SK-N-SH treated with all-trans-retinoic acid at 6 μM for 48 hours (cell line): ENCODE measurements at regions not wholly inside any gene's neighbourhood (a gene's known extent, or its start where the extent isn't known, plus 50 kb on each side); places are given as distances from the start of the nearest gene placed in this dataset.

Experiments
- ATAC-seq: fragments of 200-7000 bp; cut with Tn5 transposase; 3 replicates; pipeline ENCODE4 v1.9.1; 2020; ENCODE audit warnings: mild to moderate bottlenecking, moderate library complexity
- ARNTL ChIP-seq: fragments of 450-650 bp; formaldehyde crosslinking; IDR thresholded peaks from 2 replicates; pipeline ENCODE4 v1.5.0; 2020; ENCODE audit warnings: low read depth, mild to moderate bottlenecking, moderate library complexity, borderline replicate concordance
- BACH2 ChIP-seq: fragments of 250-450 bp; sonication (Bioruptor Pico); IDR thresholded peaks from 2 replicates; pipeline ENCODE4 v1.9.0; 2021; ENCODE audit warnings: mild to moderate bottlenecking, borderline replicate concordance
- CSDC2 ChIP-seq: fragments of 250-450 bp; sonication (Bioruptor Pico); IDR thresholded peaks from 2 replicates; pipeline ENCODE4 v1.5.0; 2020; ENCODE audit warnings: mild to moderate bottlenecking, moderate library complexity
- ESRRG ChIP-seq: fragments of 250-450 bp; sonication (Bioruptor Pico); IDR thresholded peaks from 2 replicates; pipeline ENCODE4 v1.6.1; 2021; ENCODE audit warnings: mild to moderate bottlenecking
- GLIS3 ChIP-seq: fragments of 250-450 bp; sonication (Bioruptor Pico); IDR thresholded peaks from 2 replicates; pipeline ENCODE4 v1.5.0; 2020; ENCODE audit warnings: mild to moderate bottlenecking, moderate library complexity
- ISL1 ChIP-seq: fragments of 250-450 bp; sonication (Bioruptor Pico); IDR thresholded peaks from 2 replicates; pipeline ENCODE4 v2.1.2; 2022; ENCODE audit warnings: mild to moderate bottlenecking, moderate library complexity
- OSR1 ChIP-seq: fragments of 250-450 bp; sonication (Bioruptor Pico); IDR thresholded peaks from 2 replicates; pipeline ENCODE4 v1.8.0; 2022; ENCODE audit warnings: moderate library complexity, mild to moderate bottlenecking, inconsistent platforms
- PPARA ChIP-seq: fragments of 250-450 bp; sonication (Bioruptor Pico); IDR thresholded peaks from 2 replicates; pipeline ENCODE4 v1.5.0; 2020; ENCODE audit warnings: mild to moderate bottlenecking, borderline replicate concordance
- RARB ChIP-seq: fragments of 250-450 bp; sonication (Bioruptor Pico); IDR thresholded peaks from 2 replicates; pipeline ENCODE4 v1.8.0; 2021; ENCODE audit warnings: mild to moderate bottlenecking, moderate library complexity
- TCF4 ChIP-seq: fragments of 250-450 bp; sonication (Bioruptor Pico); IDR thresholded peaks from 2 replicates; pipeline ENCODE4 v1.8.0; 2021; ENCODE audit warnings: mild to moderate bottlenecking, moderate library complexity, borderline replicate concordance
- TOX ChIP-seq: fragments of 250-450 bp; sonication (Bioruptor Pico); IDR thresholded peaks from 2 replicates; pipeline ENCODE4 v1.8.0; 2021; ENCODE audit warnings: mild to moderate bottlenecking, moderate library complexity, borderline replicate concordance
- ZC3H10 ChIP-seq: fragments of 250-450 bp; sonication (Bioruptor Pico); IDR thresholded peaks from 2 replicates; pipeline ENCODE4 v1.5.1; 2021; ENCODE audit warnings: mild to moderate bottlenecking, moderate library complexity
- ZFP30 ChIP-seq: fragments of 450-650 bp; formaldehyde crosslinking; IDR thresholded peaks from 2 replicates; pipeline ENCODE4 v1.5.0; 2022; ENCODE audit warnings: mild to moderate bottlenecking, moderate library complexity
- ZNF565 ChIP-seq: fragments of 450-650 bp; formaldehyde crosslinking; conservative IDR thresholded peaks from 2 replicates; pipeline ENCODE4 v1.5.0; 2020; ENCODE audit warnings: low read depth, mild to moderate bottlenecking, moderate library complexity
- ZNF70 ChIP-seq: fragments of 450-650 bp; formaldehyde crosslinking; IDR thresholded peaks from 2 replicates; pipeline ENCODE4 v1.5.0; 2020; ENCODE audit warnings: mild to moderate bottlenecking, moderate library complexity
- ZNF8 ChIP-seq: fragments of 450-650 bp; formaldehyde crosslinking; IDR thresholded peaks from 2 replicates; pipeline ENCODE4 v1.5.0; 2020; ENCODE audit warnings: mild to moderate bottlenecking, moderate library complexity
- TF ChIP-seq, protein P1 (sequence below): fragments of 250-450 bp; sonication (Bioruptor Pico); IDR thresholded peaks from 2 replicates; pipeline ENCODE4 v1.5.0; 2020; ENCODE audit warnings: mild to moderate bottlenecking, moderate library complexity
- TF ChIP-seq, protein P2 (sequence below): fragments of 250-450 bp; sonication (Bioruptor Pico); IDR thresholded peaks from 2 replicates; pipeline ENCODE4 v1.5.1; 2021; ENCODE audit warnings: mild to moderate bottlenecking, moderate library complexity
- TF ChIP-seq, protein P3 (sequence below): fragments of 250-450 bp; sonication (Bioruptor Pico); IDR thresholded peaks from 2 replicates; pipeline ENCODE4 v1.5.1; 2020; ENCODE audit warnings: low read depth, mild to moderate bottlenecking, moderate library complexity
- TF ChIP-seq, protein P4 (sequence below): fragments of 250-450 bp; sonication (Bioruptor Pico); IDR thresholded peaks from 2 replicates; pipeline ENCODE4 v1.8.0; 2020; ENCODE audit warnings: mild to moderate bottlenecking, moderate library complexity, borderline replicate concordance

DNA sequence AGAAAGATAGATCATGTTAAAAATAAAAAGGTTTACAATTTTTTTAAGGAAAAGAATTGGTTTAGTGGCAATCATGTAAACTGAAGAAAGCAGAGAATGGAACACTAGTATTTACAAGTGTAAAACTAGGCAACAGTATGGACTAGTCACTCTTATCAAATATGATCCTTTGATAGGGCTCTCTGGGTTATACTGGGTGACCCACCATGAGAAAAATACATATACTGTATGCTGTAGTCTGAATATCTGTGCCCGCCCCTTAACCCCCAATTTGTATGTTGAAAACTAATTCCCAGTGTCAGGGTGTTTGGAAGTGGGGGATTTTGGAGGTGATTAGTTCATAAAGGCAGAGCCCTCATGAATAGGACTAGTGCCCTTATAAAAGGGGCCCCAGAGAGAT, 236.8 kb upstream of the TARS1 start:
- TF ChIP-seq BACH2 (CRISPR knock-in tag) (no peak), ZC3H10 (CRISPR knock-in tag) (no peak), ZNF70 (CRISPR knock-in tag) (no peak), ISL1 (no peak), CSDC2 (no peak)
- TF ChIP-seq, protein P1, sequence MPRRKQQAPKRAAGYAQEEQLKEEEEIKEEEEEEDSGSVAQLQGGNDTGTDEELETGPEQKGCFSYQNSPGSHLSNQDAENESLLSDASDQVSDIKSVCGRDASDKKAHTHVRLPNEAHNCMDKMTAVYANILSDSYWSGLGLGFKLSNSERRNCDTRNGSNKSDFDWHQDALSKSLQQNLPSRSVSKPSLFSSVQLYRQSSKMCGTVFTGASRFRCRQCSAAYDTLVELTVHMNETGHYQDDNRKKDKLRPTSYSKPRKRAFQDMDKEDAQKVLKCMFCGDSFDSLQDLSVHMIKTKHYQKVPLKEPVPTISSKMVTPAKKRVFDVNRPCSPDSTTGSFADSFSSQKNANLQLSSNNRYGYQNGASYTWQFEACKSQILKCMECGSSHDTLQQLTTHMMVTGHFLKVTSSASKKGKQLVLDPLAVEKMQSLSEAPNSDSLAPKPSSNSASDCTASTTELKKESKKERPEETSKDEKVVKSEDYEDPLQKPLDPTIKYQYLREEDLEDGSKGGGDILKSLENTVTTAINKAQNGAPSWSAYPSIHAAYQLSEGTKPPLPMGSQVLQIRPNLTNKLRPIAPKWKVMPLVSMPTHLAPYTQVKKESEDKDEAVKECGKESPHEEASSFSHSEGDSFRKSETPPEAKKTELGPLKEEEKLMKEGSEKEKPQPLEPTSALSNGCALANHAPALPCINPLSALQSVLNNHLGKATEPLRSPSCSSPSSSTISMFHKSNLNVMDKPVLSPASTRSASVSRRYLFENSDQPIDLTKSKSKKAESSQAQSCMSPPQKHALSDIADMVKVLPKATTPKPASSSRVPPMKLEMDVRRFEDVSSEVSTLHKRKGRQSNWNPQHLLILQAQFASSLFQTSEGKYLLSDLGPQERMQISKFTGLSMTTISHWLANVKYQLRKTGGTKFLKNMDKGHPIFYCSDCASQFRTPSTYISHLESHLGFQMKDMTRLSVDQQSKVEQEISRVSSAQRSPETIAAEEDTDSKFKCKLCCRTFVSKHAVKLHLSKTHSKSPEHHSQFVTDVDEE (CRISPR knock-in tag) = no peak
- TF ChIP-seq, protein P2, sequence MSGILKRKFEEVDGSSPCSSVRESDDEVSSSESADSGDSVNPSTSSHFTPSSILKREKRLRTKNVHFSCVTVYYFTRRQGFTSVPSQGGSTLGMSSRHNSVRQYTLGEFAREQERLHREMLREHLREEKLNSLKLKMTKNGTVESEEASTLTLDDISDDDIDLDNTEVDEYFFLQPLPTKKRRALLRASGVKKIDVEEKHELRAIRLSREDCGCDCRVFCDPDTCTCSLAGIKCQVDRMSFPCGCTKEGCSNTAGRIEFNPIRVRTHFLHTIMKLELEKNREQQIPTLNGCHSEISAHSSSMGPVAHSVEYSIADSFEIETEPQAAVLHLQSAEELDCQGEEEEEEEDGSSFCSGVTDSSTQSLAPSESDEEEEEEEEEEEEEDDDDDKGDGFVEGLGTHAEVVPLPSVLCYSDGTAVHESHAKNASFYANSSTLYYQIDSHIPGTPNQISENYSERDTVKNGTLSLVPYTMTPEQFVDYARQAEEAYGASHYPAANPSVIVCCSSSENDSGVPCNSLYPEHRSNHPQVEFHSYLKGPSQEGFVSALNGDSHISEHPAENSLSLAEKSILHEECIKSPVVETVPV = no peak
- ATAC-seq = no peak

DNA sequence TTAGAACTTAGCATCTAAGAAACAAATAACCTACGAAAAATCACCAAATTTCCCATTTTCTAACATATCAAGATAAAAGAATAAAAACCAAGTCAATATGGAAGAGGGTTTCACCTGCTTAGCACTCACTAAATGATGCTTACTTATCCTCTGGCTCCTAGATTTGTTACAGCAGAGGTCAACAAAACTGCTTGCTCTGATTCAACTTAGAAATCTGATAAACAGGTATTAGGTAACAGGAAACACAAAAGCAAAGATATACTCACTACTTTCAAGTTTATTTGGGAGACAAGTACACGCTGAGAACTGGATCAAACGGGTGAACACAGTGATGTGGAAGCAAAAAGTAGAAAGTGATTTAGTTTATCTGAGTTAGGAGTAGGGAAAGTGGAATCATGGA, 235.7 kb upstream of the TARS1 start:
- TF ChIP-seq OSR1 (CRISPR knock-in tag) (no peak), ZNF70 (CRISPR knock-in tag) (no peak), ARNTL (CRISPR knock-in tag) (no peak), TOX (no peak), ZNF8 (CRISPR knock-in tag) (no peak), CSDC2 (no peak), TCF4 (CRISPR knock-in tag) (no peak), RARB (CRISPR knock-in tag) (no peak), PPARA (CRISPR knock-in tag) (no peak), ZFP30 (no peak), ISL1 (no peak)
- TF ChIP-seq, protein P3, sequence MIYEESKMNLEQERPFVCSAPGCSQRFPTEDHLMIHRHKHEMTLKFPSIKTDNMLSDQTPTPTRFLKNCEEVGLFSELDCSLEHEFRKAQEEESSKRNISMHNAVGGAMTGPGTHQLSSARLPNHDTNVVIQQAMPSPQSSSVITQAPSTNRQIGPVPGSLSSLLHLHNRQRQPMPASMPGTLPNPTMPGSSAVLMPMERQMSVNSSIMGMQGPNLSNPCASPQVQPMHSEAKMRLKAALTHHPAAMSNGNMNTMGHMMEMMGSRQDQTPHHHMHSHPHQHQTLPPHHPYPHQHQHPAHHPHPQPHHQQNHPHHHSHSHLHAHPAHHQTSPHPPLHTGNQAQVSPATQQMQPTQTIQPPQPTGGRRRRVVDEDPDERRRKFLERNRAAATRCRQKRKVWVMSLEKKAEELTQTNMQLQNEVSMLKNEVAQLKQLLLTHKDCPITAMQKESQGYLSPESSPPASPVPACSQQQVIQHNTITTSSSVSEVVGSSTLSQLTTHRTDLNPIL (CRISPR knock-in tag) = no peak
- ATAC-seq = no peak

DNA sequence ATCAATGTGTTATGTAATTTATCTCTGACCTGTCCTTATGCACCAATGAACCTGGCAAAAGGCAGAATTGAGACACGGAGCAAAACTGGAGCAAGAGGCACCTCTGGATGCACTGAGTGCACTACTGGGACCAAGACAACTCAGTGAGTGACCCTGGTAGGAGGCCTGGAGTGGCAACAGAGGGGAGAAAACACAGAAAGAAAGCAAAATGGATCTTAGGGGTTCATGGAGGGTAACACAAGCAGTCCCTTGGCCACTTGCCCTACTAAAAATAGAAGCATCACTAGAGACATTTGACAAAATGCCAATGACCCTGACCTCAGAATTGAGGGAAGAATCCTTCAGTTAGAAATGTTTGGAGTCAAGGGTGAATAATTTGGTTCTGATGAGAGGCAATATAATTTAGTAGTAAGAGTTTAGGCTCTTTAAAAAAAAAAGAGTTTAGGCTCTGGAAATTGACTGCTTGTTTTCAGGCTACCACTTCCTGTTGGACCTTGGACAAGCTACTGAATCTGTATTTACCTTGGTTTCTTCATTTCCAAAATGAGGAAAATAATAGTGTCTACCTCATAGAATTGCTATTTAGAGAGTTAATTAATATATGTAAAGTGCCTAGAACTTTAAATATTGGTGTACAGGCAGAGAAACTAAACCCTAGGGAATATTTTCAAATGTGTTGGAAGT, 234.9 kb upstream of the TARS1 start:
- ATAC-seq = peak; percentile 27; the same call in 1 of the 3 replicates
- no peak for TF ChIP-seq ZNF70 (CRISPR knock-in tag)
- no peak for TF ChIP-seq ZC3H10 (CRISPR knock-in tag)
- no peak for TF ChIP-seq GLIS3 (CRISPR knock-in tag)
- no peak for TF ChIP-seq PPARA (CRISPR knock-in tag)
- TF ChIP-seq BACH2 (CRISPR knock-in tag) = no peak
- TF ChIP-seq RARB (CRISPR knock-in tag) = no peak
- no peak for TF ChIP-seq TOX

DNA sequence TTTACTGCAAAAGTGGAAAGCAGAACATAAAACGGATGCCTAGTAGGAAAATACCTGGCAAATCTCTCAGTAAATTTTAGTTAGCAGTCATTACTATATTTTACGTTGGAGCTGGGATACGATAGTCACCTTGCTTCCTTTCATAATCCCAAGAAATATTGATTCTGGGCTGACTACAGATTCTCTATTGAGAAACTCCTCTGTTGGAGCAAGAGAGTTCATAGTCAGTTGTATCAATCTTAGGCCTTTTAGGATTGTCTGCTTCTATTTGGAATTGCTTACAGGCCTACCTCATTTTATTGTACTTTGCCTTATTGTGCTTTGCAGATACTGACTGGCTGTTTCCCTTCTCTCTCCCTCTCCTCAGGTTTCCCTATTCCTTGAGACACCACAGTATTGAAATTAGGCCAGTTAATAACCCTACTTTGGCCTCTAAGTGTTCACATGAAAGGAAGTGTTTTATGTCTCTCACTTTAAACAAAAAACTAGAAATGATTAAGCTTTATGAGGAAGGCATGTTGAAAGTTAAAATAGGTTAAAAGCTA, 233.7 kb upstream of the TARS1 start:
- ATAC-seq = no peak

More for the DNA sequence above, 233.7 kb upstream of the TARS1 start:
- TF ChIP-seq ZNF565 = no peak
- TF ChIP-seq TCF4 (CRISPR knock-in tag) = no peak
- TF ChIP-seq ZNF8 (CRISPR knock-in tag) = no peak
- TF ChIP-seq ESRRG (CRISPR knock-in tag) = no peak
- TF ChIP-seq, protein P4, sequence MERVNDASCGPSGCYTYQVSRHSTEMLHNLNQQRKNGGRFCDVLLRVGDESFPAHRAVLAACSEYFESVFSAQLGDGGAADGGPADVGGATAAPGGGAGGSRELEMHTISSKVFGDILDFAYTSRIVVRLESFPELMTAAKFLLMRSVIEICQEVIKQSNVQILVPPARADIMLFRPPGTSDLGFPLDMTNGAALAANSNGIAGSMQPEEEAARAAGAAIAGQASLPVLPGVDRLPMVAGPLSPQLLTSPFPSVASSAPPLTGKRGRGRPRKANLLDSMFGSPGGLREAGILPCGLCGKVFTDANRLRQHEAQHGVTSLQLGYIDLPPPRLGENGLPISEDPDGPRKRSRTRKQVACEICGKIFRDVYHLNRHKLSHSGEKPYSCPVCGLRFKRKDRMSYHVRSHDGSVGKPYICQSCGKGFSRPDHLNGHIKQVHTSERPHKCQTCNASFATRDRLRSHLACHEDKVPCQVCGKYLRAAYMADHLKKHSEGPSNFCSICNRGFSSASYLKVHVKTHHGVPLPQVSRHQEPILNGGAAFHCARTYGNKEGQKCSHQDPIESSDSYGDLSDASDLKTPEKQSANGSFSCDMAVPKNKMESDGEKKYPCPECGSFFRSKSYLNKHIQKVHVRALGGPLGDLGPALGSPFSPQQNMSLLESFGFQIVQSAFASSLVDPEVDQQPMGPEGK (CRISPR knock-in tag) = no peak
- TF ChIP-seq, protein P2 = no peak
